HG03025 (cell line): ENCODE measurements at regions not wholly inside any gene's neighbourhood (a gene's known extent, or its start where the extent isn't known, plus 50 kb on each side); places are given as distances from the start of the nearest gene placed in this dataset.
"Not testable (repeated sequence)": the region's sequence is repeated elsewhere in the genome, so short reads cannot be mapped to it uniquely, and the experiment has no call there.

Experiments
- ATAC-seq: cut with Tn5 transposase; IDR thresholded peaks from one replicate; pipeline ENCODE4 v1.9.1; 2021; ENCODE audit warnings: mild to moderate bottlenecking, moderate library complexity; ENCODE audit not compliant: unreplicated experiment, low FRiP score

- no peak for ATAC-seq
Measured at GRCh38 chr7:113198226-113198625, 79.9 kb upstream of the SMIM30 start.

GRCh38 chr7:113197274-113197673 lies 78.9 kb upstream of the SMIM30 start:
- ATAC-seq: no peak

- no peak for ATAC-seq
Measured at GRCh38 chr7:113188396-113188795, 70.0 kb upstream of the SMIM30 start.

GRCh38 chr7:113179313-113179712 lies 61.0 kb upstream of the SMIM30 start:
- no peak for ATAC-seq

GRCh38 chr7:113176836-113177235 lies 58.5 kb upstream of the SMIM30 start:
- ATAC-seq: no peak

- not testable (repeated sequence) for ATAC-seq
Measured at GRCh38 chr7:113176180-113176579, 57.8 kb upstream of the SMIM30 start.

GRCh38 chr7:113175525-113176104 lies 57.3 kb upstream of the SMIM30 start:
- no peak for ATAC-seq

- no peak for ATAC-seq
Measured at GRCh38 chr7:113172726-113173125, 54.4 kb upstream of the SMIM30 start.

GRCh38 chr7:113170591-113170990 lies 52.2 kb upstream of the SMIM30 start:
- ATAC-seq: no peak
